CD14-positive monocyte (primary cell): ENCODE measurements at regions not wholly inside any gene's neighbourhood (a gene's known extent, or its start where the extent isn't known, plus 50 kb on each side); places are given as distances from the start of the nearest gene placed in this dataset.

ENCODE experiments used
- DNase-seq, 3 donors: peaks; one replicate each; pipeline ENCODE4 v3.0.0-alpha.2; 2011 to 2022
- H2AFZ ChIP-seq: 2 replicates; pipeline ENCODE4 v1.6.0; 2012; ENCODE audit warnings: mild to moderate bottlenecking, low read depth, low read length, inconsistent platforms; ENCODE audit not compliant: insufficient read depth, poor library complexity, severe bottlenecking
- H3K27ac ChIP-seq, 2 donors: 1 replicate in 1 of 2; 2 replicates in 1 of 2; pipeline ENCODE4 v1.5.1; 2012 to 2013; ENCODE audit warnings: low read length in 2 of 2, control low read depth in 1 of 2, inconsistent platforms in 1 of 2, low read depth in 1 of 2, mild to moderate bottlenecking in 1 of 2
- H3K27me3 ChIP-seq, 2 donors: one replicate each; pipeline versions ENCODE4 v1.6.0 to v1.6.1; 2011 to 2013; ENCODE audit warnings: low read length in 2 of 2; ENCODE audit not compliant: control insufficient read depth in 2 of 2, insufficient read depth in 2 of 2
- H3K36me3 ChIP-seq, 2 donors: replicated peaks in 1 of 2; 1 replicate in 1 of 2; 2 replicates in 1 of 2; pipeline versions ENCODE4 v1.5.1 to v1.6.1; 2012 to 2013; ENCODE audit warnings: low read length in 2 of 2, control low read depth in 1 of 2, inconsistent platforms in 1 of 2, mild to moderate bottlenecking in 1 of 2; ENCODE audit not compliant: insufficient read depth in 2 of 2, control insufficient read depth in 1 of 2
- H3K4me1 ChIP-seq, 2 donors: 1 replicate in 1 of 2; 2 replicates in 1 of 2; pipeline versions ENCODE4 v1.5.1 to v1.6.1; 2012 to 2013; ENCODE audit warnings: low read length in 2 of 2, control low read depth in 1 of 2, inconsistent platforms in 1 of 2, mild to moderate bottlenecking in 1 of 2, moderate library complexity in 1 of 2; ENCODE audit not compliant: insufficient read depth in 2 of 2, control insufficient read depth in 1 of 2
- H3K4me2 ChIP-seq: replicated peaks from 2 replicates; pipeline ENCODE3; 2012; ENCODE audit warnings: low read length, moderate library complexity, mild to moderate bottlenecking; ENCODE audit not compliant: poor library complexity, severe bottlenecking; ENCODE audit errors: extremely low read depth
- H3K4me3 ChIP-seq, 3 experiments: fragments of 200-600 bp in 1 of 3; sonication (generic) in 1 of 3; replicated peaks in 1 of 3; 1 replicate in 2 of 3; 2 replicates in 1 of 3; pipeline ENCODE4 v1.5.1; 2011 to 2013; ENCODE audit warnings: low read length in 3 of 3, mild to moderate bottlenecking in 3 of 3, control low read depth in 2 of 3, low read depth in 2 of 3, inconsistent platforms in 1 of 3, moderate library complexity in 1 of 3
- H3K79me2 ChIP-seq: 2 replicates; pipeline ENCODE4 v1.6.0; 2012; ENCODE audit warnings: mild to moderate bottlenecking, control low read depth, inconsistent platforms, low read length, moderate library complexity; ENCODE audit not compliant: insufficient read depth
- H3K9ac ChIP-seq: 2 replicates; pipeline ENCODE4 v1.6.0; 2017; ENCODE audit warnings: low read length, mild to moderate bottlenecking; ENCODE audit not compliant: insufficient read depth, poor library complexity, severe bottlenecking
- H3K9me3 ChIP-seq, 2 donors: replicated peaks in 1 of 2; 1 replicate in 1 of 2; 2 replicates in 1 of 2; pipeline versions ENCODE4 v1.5.1 to v1.6.1; 2012 to 2013; ENCODE audit warnings: low read length in 2 of 2, control low read depth in 1 of 2; ENCODE audit not compliant: control insufficient read depth in 1 of 2, insufficient read depth in 1 of 2
- H4K20me1 ChIP-seq: 2 replicates; pipeline ENCODE4 v1.6.0; 2012; ENCODE audit warnings: mild to moderate bottlenecking, low read length, control low read depth, moderate library complexity; ENCODE audit not compliant: insufficient read depth
- H3K27ac Mint-ChIP-seq, 7 donors: one replicate each; pipeline ENCODE4 v1.8.0; 2020; ENCODE audit warnings: mild to moderate bottlenecking in 7 of 7, mixed read lengths in 7 of 7, moderate library complexity in 6 of 7, inconsistent platforms in 2 of 7
- H3K27me3 Mint-ChIP-seq, 3 donors: one replicate each; pipeline ENCODE4 v1.8.0; 2021 to 2022; ENCODE audit warnings: low read depth in 3 of 3, mild to moderate bottlenecking in 3 of 3, mixed read lengths in 3 of 3, moderate library complexity in 3 of 3, inconsistent platforms in 1 of 3
- H3K36me3 Mint-ChIP-seq, 2 donors: one replicate each; pipeline ENCODE4 v1.8.0; 2020; ENCODE audit warnings: mixed read lengths in 2 of 2, inconsistent platforms in 1 of 2, mild to moderate bottlenecking in 1 of 2
- H3K4me1 Mint-ChIP-seq: one replicate; pipeline ENCODE4 v1.8.0; 2020; ENCODE audit warnings: mild to moderate bottlenecking, mixed read lengths
- H3K4me3 Mint-ChIP-seq, 2 donors: one replicate each; pipeline ENCODE4 v1.8.0; 2020; ENCODE audit warnings: mild to moderate bottlenecking in 2 of 2, mixed read lengths in 2 of 2, moderate library complexity in 1 of 2
- H3K9me3 Mint-ChIP-seq, 7 donors: one replicate each; pipeline ENCODE4 v1.8.0; 2020 to 2022; ENCODE audit warnings: mixed read lengths in 7 of 7, mild to moderate bottlenecking in 6 of 7, moderate library complexity in 6 of 7, inconsistent platforms in 2 of 7
- CTCF ChIP-seq: fragments of 200-600 bp; IDR thresholded peaks from one replicate; pipeline ENCODE4 v1.8.0; 2022; ENCODE audit warnings: antibody characterized with exemption, mild to moderate bottlenecking
- WGBS: methylation state at CpG from one replicate; pipeline ENCODE4 v1.1.5; 2013; ENCODE audit warnings: missing lambda C conversion rate; ENCODE audit not compliant: insufficient coverage; 5-methylcytosine and 5-hydroxymethylcytosine counted together
- intact Hi-C, 2 donors: fragments of 100-400 bp; cut with micrococcal nuclease; formaldehyde crosslinking; loops; one replicate each; pipeline versions ENCODE4 v1.15.0 to v1.15.1; 2023

DNA sequence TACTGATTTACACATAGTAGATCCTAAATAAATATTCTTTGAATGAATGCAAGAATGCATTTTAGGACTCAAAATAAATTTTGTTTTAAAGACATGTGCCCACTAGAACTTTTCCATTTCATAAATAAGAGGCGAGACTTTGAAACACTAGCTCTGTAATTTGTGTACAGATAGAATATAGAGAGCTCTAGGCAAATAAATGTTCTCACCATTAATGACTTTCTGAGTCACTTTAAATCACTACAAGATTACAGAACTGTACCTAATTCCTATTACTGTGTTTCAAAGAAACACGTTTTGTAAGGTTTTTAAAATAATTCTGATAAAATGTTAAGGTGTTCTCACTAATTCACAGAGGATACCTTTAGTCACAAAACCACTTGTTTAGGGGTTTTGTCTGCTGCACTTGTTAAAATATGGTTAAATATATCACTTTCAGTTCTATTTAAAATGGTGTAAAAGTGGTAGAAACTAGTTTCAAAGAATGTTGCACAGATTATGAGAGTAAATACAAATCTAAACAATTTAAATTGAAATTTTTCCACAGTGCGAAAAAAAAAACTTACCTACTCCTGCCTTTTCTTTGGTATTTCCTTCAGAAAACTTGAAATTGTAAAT is 158.7 kb upstream of the ZC3H15 start:
- Histone ChIP-seq H3K27ac (no peak overlapping the region), H4K20me1 (no peaks in the 10 kb centered on the region), H3K36me3 (no peaks in the 10 kb centered on the region), H3K4me1 (no peaks in the 10 kb centered on the region), H3K4me2 (no peak overlapping the region), H2AFZ (no peak overlapping the region), H3K27me3 (no peaks in the 10 kb centered on the region), H3K9me3 (peaks cover 0 to 5% of the 10 kb centered on the region in 2 donors), H3K9ac (no peak overlapping the region), H3K4me3 (no peak overlapping the region), H3K79me2 (no peaks in the 10 kb centered on the region)
- WGBS, result no CpG with 5 or more reads among the region's 3 CpGs
- intact Hi-C loops, result no loop called here
- DNase-seq, result no peak
- Mint-ChIP-seq H3K4me3 (no peak overlapping the region), H3K9me3 (peaks cover 0 to 12% (median 5%) of the 10 kb centered on the region in 7 donors), H3K36me3 (no peaks in the 10 kb centered on the region), H3K4me1 (no peaks in the 10 kb centered on the region), H3K27me3 (peaks cover 0 to 2% (median 0%) of the 10 kb centered on the region in 3 donors), H3K27ac (no peak overlapping the region)
- TF ChIP-seq CTCF, result no peak

DNA sequence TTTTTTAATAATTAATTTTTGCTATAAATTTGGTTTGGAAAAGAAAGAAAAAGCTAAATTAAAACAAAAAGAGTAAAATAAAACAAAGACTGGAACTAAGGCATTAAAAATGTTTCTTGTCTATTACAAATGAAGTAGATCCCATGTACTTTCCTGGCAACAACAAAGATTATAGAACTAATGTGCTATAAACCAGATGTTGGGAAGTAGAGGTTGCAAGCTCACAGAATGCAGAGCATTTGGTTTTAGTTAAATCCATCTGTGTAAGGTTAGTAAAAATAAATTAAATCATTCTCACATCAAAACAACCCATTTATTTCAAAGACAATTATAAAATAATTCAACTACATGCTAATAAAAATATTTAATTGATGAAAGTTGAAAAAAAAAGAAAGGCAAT is 157.2 kb upstream of the ZC3H15 start:
- H3K9me3 Mint-ChIP-seq, result peaks cover 0 to 7% (median 4%) of the 10 kb centered on the region in 7 donors
- H3K79me2 ChIP-seq, result no peaks in the 10 kb centered on the region
- intact Hi-C loops, result no loop called here

More for the DNA sequence above, 157.2 kb upstream of the ZC3H15 start:
- Histone ChIP-seq H2AFZ (no peak overlapping the region), H4K20me1 (no peaks in the 10 kb centered on the region), H3K9me3 (no peaks in the 10 kb centered on the region), H3K27me3 (no peaks in the 10 kb centered on the region), H3K36me3 (no peaks in the 10 kb centered on the region), H3K4me3 (no peak overlapping the region), H3K27ac (no peak overlapping the region), H3K4me1 (no peaks in the 10 kb centered on the region), H3K9ac (no peak overlapping the region), H3K4me2 (no peak overlapping the region)
- Mint-ChIP-seq H3K27me3 (no peaks in the 10 kb centered on the region), H3K27ac (no peak overlapping the region), H3K36me3 (no peaks in the 10 kb centered on the region), H3K4me3 (no peak overlapping the region), H3K4me1 (no peaks in the 10 kb centered on the region)
- TF ChIP-seq CTCF, result no peak
- no peak for DNase-seq
